ENCODE measurements at regions not wholly inside any gene's neighbourhood (a gene's known extent, or its start where the extent isn't known, plus 50 kb on each side); places are given as distances from the start of the nearest gene placed in this dataset.
"Not testable (repeated sequence)": the region's sequence is repeated elsewhere in the genome, so short reads cannot be mapped to it uniquely, and the experiment has no call there.

GRCh38 chr12:69042557-69042956 lies 109.6 kb upstream of the CPM start:
- no peaks in the 10 kb centered on the region for H3K4me1 Mint-ChIP-seq
- DNase-seq, result no peak
- H3K4me3 Mint-ChIP-seq, result peak overlapping the region; percentile 9
- H3K9me3 ChIP-seq (ENCODE audit: control insufficient read depth, low read length, poor library complexity, severe bottlenecking), result no peaks in the 10 kb centered on the region
- no peak overlapping the region for H3K27ac Mint-ChIP-seq
- no peaks in the 10 kb centered on the region for H3K36me3 Mint-ChIP-seq (ENCODE audit: low read depth)
- H3K27me3 Mint-ChIP-seq, result peaks cover 7% of the 10 kb centered on the region
- ATAC-seq, result no peak

DNA sequence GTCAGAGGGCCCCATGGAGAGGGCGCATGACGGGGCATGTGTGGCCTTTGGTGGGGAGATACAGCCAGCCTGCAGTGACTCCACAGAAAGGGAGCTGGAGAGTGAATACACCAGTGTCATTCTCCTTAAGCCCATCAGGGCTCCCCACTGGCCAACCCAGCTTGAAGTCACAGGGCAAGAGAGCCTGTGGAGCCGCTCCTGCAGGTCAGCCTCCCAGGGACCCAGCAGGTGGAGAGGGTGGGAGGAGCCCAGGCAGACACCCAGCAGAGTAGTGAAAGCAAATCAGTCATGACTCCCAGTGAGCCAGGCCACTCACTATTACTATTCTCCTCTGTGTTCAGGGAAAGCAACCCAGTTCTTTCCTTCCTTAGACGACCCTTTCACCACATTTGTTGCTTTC lies 110.0 kb upstream of the CPM start:
- Mint-ChIP-seq H3K27ac (no peak overlapping the region), H3K4me3 (no peak overlapping the region), H3K27me3 (peaks cover 10% of the 10 kb centered on the region), H3K4me1 (no peaks in the 10 kb centered on the region), H3K36me3 (ENCODE audit: low read depth) (no peaks in the 10 kb centered on the region)
- ATAC-seq, result no peak
- no peak for DNase-seq
- no peaks in the 10 kb centered on the region for H3K9me3 ChIP-seq (ENCODE audit: control insufficient read depth, low read length, poor library complexity, severe bottlenecking)

DNA sequence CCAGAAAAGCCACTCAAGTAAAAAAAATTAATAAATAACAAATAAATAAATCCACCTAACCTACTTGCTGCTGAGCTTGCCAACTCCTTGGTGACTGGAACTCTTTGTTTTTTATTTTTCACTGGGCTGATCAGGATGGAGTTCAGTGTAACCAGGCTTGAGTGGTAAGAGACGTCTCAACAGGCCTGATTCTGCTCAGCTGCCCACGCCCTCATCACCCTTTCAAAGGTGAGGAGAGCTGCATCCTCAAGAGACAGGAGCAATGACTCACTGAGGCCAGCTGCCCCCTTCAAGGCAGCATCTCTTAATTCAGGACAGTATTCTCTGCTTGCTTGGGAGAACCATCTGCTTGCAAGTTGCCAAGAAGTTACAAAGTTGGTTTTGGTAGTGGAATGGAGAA lies 111.9 kb upstream of the CPM start:
- Mint-ChIP-seq H3K27me3 (peaks cover 29% of the 10 kb centered on the region), H3K4me3 (no peak overlapping the region), H3K27ac (no peak overlapping the region), H3K4me1 (no peaks in the 10 kb centered on the region), H3K36me3 (ENCODE audit: low read depth) (no peaks in the 10 kb centered on the region)
- ATAC-seq (no peak), DNase-seq (no peak)
- no peaks in the 10 kb centered on the region for H3K9me3 ChIP-seq (ENCODE audit: control insufficient read depth, low read length, poor library complexity, severe bottlenecking)

DNA sequence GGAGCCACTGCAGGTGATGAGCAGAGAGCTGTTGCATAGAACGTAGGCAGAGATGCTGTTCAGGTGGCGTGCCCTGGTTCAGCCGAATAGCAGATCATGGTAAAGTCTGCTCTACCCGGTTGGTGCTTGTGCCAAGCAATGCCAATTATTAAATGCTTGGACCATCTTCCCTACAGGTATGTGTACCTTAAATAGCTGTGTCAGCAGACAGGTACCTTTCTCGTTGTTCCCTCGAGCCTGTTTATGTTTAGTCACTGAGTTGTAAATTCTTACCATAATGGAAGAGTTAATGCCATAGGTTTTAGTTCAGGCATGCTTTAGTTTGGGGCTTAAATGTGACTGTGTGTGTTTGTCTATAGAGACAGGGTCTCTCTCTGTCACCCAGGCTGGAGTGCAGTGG lies 112.5 kb upstream of the CPM start:
- Mint-ChIP-seq H3K4me1 (no peaks in the 10 kb centered on the region), H3K36me3 (ENCODE audit: low read depth) (no peaks in the 10 kb centered on the region), H3K27ac (no peak overlapping the region), H3K4me3 (no peak overlapping the region), H3K27me3 (peaks cover 31% of the 10 kb centered on the region)
- DNase-seq, result no peak
- H3K9me3 ChIP-seq (ENCODE audit: control insufficient read depth, low read length, poor library complexity, severe bottlenecking), result no peaks in the 10 kb centered on the region
- ATAC-seq, result no peak

DNA sequence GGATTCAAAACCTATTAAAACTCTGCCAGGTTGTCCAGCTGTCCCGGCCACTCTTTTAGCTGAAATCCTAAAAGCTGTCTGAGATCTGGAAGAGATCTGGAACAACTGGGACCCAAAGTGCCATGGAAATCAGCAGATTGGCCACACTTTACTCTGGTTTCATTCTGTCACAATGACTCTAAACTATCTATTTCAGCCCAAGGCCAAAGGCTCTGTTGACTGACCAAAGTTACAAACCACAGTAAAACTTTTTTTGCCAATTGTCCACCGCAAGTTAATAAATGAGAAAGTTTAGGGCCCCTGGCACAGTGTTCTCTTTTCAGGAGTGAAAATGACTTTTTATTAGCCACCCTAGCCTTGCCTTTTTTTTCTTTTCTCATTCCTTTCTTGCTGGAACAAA lies 113.4 kb upstream of the CPM start:
- Mint-ChIP-seq H3K4me1 (no peaks in the 10 kb centered on the region), H3K27ac (no peak overlapping the region)
- no peak for ATAC-seq

DNA sequence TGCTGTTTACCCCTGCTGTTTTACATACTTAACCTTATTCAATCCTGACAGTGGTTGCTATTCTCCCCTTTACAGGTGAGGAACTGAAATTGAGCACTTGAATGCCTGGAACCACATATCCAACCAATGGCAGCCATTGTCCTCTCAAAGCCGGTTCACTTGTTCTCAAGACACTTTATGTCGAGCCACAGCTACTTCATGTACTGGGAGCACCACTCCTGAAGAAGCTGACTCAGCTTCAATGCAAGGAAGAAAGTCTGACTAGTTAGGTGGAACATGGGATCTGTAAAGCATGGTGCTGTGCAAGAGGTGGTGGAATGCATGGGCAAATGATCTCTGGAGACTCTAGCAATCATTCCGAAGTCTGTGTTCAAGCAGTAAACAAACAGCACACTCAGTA lies 113.9 kb upstream of the CPM start:
- no peak for ATAC-seq
- H3K27me3 Mint-ChIP-seq, result peaks cover 31% of the 10 kb centered on the region
- no peaks in the 10 kb centered on the region for H3K9me3 ChIP-seq (ENCODE audit: control insufficient read depth, low read length, poor library complexity, severe bottlenecking)
- no peak overlapping the region for H3K4me3 Mint-ChIP-seq
- no peaks in the 10 kb centered on the region for H3K36me3 Mint-ChIP-seq (ENCODE audit: low read depth)
- no peak overlapping the region for H3K27ac Mint-ChIP-seq
- no peaks in the 10 kb centered on the region for H3K4me1 Mint-ChIP-seq
- no peak for DNase-seq

More for the DNA sequence above, 113.4 kb upstream of the CPM start:
- peaks cover 31% of the 10 kb centered on the region for H3K27me3 Mint-ChIP-seq
- no peaks in the 10 kb centered on the region for H3K9me3 ChIP-seq (ENCODE audit: control insufficient read depth, low read length, poor library complexity, severe bottlenecking)
- no peaks in the 10 kb centered on the region for H3K36me3 Mint-ChIP-seq (ENCODE audit: low read depth)
- no peak overlapping the region for H3K4me3 Mint-ChIP-seq
- no peak for DNase-seq

DNA sequence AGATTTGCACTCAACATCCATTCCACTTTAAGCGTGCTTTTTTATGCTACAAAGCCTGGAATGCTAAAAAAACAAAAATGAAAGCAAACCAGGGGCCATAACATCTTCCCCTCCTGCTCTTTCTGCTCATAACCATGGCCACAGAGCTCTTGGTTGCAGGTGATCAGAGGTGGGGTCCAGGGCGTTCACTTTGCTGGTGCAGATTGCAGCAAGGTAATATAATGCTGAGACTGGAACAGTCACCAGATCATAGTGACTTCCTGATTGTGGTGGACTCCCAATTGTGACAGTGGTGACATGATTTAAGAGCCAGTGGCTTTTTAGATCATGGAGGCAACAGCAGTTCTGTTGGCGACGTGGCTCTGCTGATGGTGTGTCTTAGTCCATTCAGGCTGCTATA lies 115.0 kb upstream of the CPM start:
- no peak for ATAC-seq
- Mint-ChIP-seq H3K27ac (no peak overlapping the region), H3K4me1 (peaks cover 3% of the 10 kb centered on the region)

DNA sequence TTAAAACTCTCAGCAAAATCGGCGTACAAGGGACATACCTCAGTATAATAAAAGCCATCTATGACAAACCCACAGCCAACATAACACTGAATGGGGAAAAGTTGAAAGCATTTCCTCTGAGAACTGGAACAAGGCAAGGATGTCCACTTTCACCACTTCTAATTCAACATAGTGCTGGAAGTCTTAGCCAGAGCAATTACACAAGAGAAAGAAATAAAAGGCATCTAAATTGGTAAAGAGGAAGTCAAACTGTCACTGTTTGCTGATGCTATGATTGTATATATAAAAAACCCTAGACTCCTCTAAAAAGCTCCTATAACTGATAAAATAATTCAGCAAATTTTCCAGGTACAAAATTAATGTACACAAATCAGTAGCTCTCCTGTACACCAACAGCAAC lies 116.9 kb upstream of the CPM start:
- H3K27me3 Mint-ChIP-seq, result peaks cover 31% of the 10 kb centered on the region
- H3K9me3 ChIP-seq (ENCODE audit: control insufficient read depth, low read length, poor library complexity, severe bottlenecking); ATAC-seq; H3K27ac Mint-ChIP-seq; H3K4me1 Mint-ChIP-seq; H3K36me3 Mint-ChIP-seq (ENCODE audit: low read depth); H3K4me3 Mint-ChIP-seq; DNase-seq: not testable (repeated sequence)

More for the DNA sequence above, 115.0 kb upstream of the CPM start:
- no peaks in the 10 kb centered on the region for H3K9me3 ChIP-seq (ENCODE audit: control insufficient read depth, low read length, poor library complexity, severe bottlenecking)
- no peak overlapping the region for H3K4me3 Mint-ChIP-seq
- H3K27me3 Mint-ChIP-seq, result peaks cover 31% of the 10 kb centered on the region
- no peaks in the 10 kb centered on the region for H3K36me3 Mint-ChIP-seq (ENCODE audit: low read depth)
- DNase-seq, result no peak

DNA sequence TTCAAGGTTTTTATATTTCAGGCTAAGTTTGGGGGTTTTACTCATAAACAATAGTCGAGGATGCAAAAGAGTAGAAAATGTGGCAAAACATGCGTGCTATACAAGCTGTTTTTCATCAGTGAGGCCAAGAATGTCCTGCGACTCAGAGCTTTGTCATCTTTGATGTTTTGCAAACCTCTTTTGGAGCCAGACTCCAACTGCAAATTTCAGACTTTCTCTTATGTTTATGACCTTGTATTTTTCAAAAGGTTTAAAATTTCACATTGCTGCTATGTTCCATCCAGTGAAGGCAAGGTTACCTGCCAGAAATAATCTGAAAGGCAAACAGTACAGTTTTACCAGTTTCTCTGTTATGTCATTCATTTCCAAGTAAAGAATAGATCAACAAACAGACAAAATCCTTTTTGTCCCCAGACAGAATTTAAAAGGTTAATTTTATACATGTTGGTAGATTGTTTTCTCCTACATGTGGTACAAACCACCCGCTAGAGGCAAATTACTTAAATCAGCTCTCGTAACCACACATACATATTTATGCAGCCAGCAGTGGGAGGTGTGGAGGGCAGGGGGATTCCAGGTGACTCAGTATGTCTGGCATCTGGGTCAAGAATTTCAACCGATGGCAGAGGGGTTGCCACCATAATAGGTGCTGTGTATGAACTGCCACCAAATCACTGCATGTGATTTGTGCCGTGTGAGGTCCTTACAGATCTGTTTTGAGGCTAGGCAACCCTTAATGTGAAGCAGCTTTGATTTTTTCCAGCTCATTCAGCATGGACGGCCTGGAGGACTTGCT lies 119.8 kb upstream of the CPM start:
- Mint-ChIP-seq H3K27ac (peak overlapping the region; percentile 57), H3K4me1 (peaks cover 6% of the 10 kb centered on the region), H3K4me3 (no peak overlapping the region), H3K36me3 (ENCODE audit: low read depth) (peaks cover 2% of the 10 kb centered on the region), H3K27me3 (peaks cover 22% of the 10 kb centered on the region)
- H3K9me3 ChIP-seq (ENCODE audit: control insufficient read depth, low read length, poor library complexity, severe bottlenecking), result no peaks in the 10 kb centered on the region
- DNase-seq, result peak in 1 of 3 donors; percentile 10
- ATAC-seq, result peak; percentile 96

DNA sequence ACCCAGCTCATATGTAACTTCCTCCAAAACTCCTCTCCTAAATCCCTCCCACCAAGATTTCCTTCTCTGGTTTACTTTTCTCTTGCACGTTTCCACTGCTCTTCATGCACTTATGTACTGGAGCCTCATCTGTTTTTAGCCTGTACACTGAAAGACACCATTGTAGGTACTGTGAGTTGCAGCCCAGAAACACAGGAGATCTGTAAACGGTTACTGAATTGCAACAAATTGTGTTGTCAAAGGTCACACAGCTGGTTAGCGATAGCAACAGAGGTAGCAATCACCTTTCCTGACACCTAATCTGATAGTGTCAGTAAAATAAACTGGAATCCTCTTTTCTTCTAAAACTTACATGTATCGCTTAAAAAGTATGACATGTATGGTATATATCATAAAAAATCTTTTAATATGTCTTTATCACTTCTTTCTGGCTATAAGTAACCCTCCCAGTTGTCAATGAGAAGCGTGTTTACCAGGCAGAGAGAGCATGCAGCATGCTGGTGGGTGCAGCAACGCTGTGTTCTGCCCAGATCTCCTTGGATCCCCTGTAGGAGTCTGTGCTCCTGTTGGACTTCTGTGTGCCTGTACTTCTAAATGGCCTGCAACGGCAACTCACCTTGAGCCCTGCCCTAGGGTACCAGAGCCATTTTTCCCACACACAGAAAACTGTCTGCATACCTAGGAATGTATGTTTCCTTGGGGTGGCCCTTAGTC lies 121.5 kb upstream of the CPM start:
- DNase-seq (no peak), ATAC-seq (no peak)
- H3K9me3 ChIP-seq (ENCODE audit: control insufficient read depth, low read length, poor library complexity, severe bottlenecking), result no peaks in the 10 kb centered on the region
- Mint-ChIP-seq H3K27me3 (peaks cover 11% of the 10 kb centered on the region), H3K27ac (no peak overlapping the region), H3K36me3 (ENCODE audit: low read depth) (peaks cover 2% of the 10 kb centered on the region), H3K4me3 (no peak overlapping the region), H3K4me1 (peaks cover 6% of the 10 kb centered on the region)

DNA sequence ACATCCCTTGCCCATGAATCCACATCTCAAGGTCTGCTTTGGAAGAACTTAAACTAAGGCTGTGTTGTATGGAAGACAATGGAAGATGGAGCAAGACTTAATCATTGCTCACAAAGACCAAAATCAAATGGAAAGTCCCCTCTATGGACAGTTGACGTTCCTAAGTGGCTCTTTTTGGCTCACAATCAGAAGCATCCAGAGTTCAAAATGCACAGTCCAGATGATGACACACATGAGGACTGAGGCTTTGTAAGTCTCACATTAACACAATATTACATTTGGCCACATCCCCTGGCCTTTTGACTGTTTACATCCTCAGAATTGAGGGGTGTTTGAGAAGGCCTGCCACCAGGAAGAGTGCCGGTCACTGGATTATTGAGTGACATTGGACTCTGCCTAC lies 122.3 kb upstream of the CPM start:
- Mint-ChIP-seq H3K4me1 (peaks cover 6% of the 10 kb centered on the region), H3K27me3 (peaks cover 5% of the 10 kb centered on the region), H3K4me3 (no peak overlapping the region), H3K36me3 (ENCODE audit: low read depth) (peaks cover 2% of the 10 kb centered on the region), H3K27ac (no peak overlapping the region)
- ATAC-seq (no peak), DNase-seq (no peak)
- H3K9me3 ChIP-seq (ENCODE audit: control insufficient read depth, low read length, poor library complexity, severe bottlenecking), result no peaks in the 10 kb centered on the region

DNA sequence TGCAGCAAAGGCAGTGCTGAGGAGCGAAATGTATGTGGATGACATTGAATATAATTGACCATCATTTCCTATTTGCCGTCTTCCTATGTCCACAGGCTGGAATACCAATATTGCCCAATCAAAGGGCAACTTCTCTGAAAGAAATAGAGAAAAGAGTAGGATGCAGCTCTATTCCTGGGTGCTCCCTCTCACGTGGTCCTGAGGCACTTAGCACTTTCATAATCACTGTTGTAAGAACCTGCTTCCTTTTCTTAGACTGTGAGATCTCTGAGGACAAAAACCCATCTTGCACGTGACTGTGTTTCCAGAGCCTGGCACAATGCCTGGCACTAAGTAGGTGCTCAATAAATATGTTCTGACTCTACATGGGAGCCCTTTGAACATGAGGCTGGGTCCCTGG lies 122.7 kb upstream of the CPM start:
- Mint-ChIP-seq H3K4me3 (no peak overlapping the region), H3K27me3 (peaks cover 5% of the 10 kb centered on the region), H3K4me1 (peaks cover 6% of the 10 kb centered on the region), H3K36me3 (ENCODE audit: low read depth) (peaks cover 2% of the 10 kb centered on the region), H3K27ac (no peak overlapping the region)
- H3K9me3 ChIP-seq (ENCODE audit: control insufficient read depth, low read length, poor library complexity, severe bottlenecking), result no peaks in the 10 kb centered on the region
- ATAC-seq, result no peak
- DNase-seq, result no peak

GRCh38 chr12:69056743-69057515 lies 124.0 kb upstream of the CPM start:
- H3K9me3 ChIP-seq (ENCODE audit: control insufficient read depth, low read length, poor library complexity, severe bottlenecking), result no peaks in the 10 kb centered on the region
- Mint-ChIP-seq H3K36me3 (ENCODE audit: low read depth) (peaks cover 2% of the 10 kb centered on the region), H3K4me3 (no peak overlapping the region), H3K27me3 (peaks cover 5% of the 10 kb centered on the region), H3K4me1 (peaks cover 6% of the 10 kb centered on the region), H3K27ac (no peak overlapping the region)
- DNase-seq, result no peak
- ATAC-seq, result no peak
